ENCODE measurements at regions not wholly inside any gene's neighbourhood (a gene's known extent, or its start where the extent isn't known, plus 50 kb on each side); places are given as distances from the start of the nearest gene placed in this dataset.

- H3K27me3 Mint-ChIP-seq (ENCODE audit: low read depth), result peaks cover 85% of the 10 kb centered on the region
- TF ChIP-seq CTCF (IDR thresholded peaks at IDR 0.05; ENCODE audit: unreplicated experiment in 3 of 3), result no peak
- H3K4me3 Mint-ChIP-seq, result peak overlapping the region; percentile 85 to 91 (median 87)
- H3K4me1 Mint-ChIP-seq, result peaks cover 40% of the 10 kb centered on the region
- H3K36me3 Mint-ChIP-seq (ENCODE audit: low read depth), result no peaks in the 10 kb centered on the region
- H3K9me3 Mint-ChIP-seq, result no peaks in the 10 kb centered on the region
- peak overlapping the region; percentile 65 to 97 (median 76) for H3K27ac Mint-ChIP-seq
These were observed 159.6 kb upstream of the SIX2 start for GRCh38 chr2:45168711-45169338.

- peak overlapping the region; percentile 85 to 91 (median 87) for H3K4me3 Mint-ChIP-seq
- TF ChIP-seq CTCF (IDR thresholded peaks at IDR 0.05; ENCODE audit: unreplicated experiment in 3 of 3), result no peak
- H3K27me3 Mint-ChIP-seq (ENCODE audit: low read depth), result peaks cover 90% of the 10 kb centered on the region
- H3K9me3 Mint-ChIP-seq, result no peaks in the 10 kb centered on the region
- H3K27ac Mint-ChIP-seq, result peak overlapping the region; percentile 65 to 97 (median 76)
- H3K4me1 Mint-ChIP-seq, result peaks cover 39% of the 10 kb centered on the region
- no peaks in the 10 kb centered on the region for H3K36me3 Mint-ChIP-seq (ENCODE audit: low read depth)
These were observed 158.8 kb upstream of the SIX2 start for GRCh38 chr2:45167920-45168629.

- Mint-ChIP-seq H3K36me3 (ENCODE audit: low read depth) (no peaks in the 10 kb centered on the region), H3K27ac (no peak overlapping the region), H3K4me1 (peaks cover 25% of the 10 kb centered on the region), H3K27me3 (ENCODE audit: low read depth) (peaks cover 93% of the 10 kb centered on the region), H3K9me3 (no peaks in the 10 kb centered on the region), H3K4me3 (peak overlapping the region in 2 of 3 experiments; percentile 11 to 30)
- TF ChIP-seq CTCF (IDR thresholded peaks at IDR 0.05; ENCODE audit: unreplicated experiment in 3 of 3), result no peak
These were observed 157.1 kb upstream of the SIX2 start for GRCh38 chr2:45166229-45166890.

- Mint-ChIP-seq H3K36me3 (ENCODE audit: low read depth) (no peaks in the 10 kb centered on the region), H3K27ac (no peak overlapping the region), H3K27me3 (ENCODE audit: low read depth) (peaks cover 66% of the 10 kb centered on the region), H3K4me1 (peaks cover 4% of the 10 kb centered on the region), H3K4me3 (no peak overlapping the region), H3K9me3 (no peaks in the 10 kb centered on the region)
- no peak for TF ChIP-seq CTCF (IDR thresholded peaks at IDR 0.05; ENCODE audit: unreplicated experiment in 3 of 3)
These were observed 153.5 kb upstream of the SIX2 start for GRCh38 chr2:45162711-45163110.

GRCh38 chr2:45156605-45157004, 147.4 kb upstream of the SIX2 start:
- Mint-ChIP-seq H3K4me1 (peaks cover 21% of the 10 kb centered on the region), H3K36me3 (ENCODE audit: low read depth) (no peaks in the 10 kb centered on the region), H3K27me3 (ENCODE audit: low read depth) (peaks cover 21% of the 10 kb centered on the region), H3K9me3 (peaks cover 4% of the 10 kb centered on the region), H3K27ac (no peak overlapping the region), H3K4me3 (no peak overlapping the region)
- TF ChIP-seq CTCF (IDR thresholded peaks at IDR 0.05; ENCODE audit: unreplicated experiment in 3 of 3), result no peak

Data from nephron (organoid).